ENCODE measurements at regions not wholly inside any gene's neighbourhood (a gene's known extent, or its start where the extent isn't known, plus 50 kb on each side); places are given as distances from the start of the nearest gene placed in this dataset.
"Not testable (repeated sequence)": the region's sequence is repeated elsewhere in the genome, so short reads cannot be mapped to it uniquely, and the experiment has no call there.

- not testable (repeated sequence) for TF ChIP-seq CTCF (conservative IDR thresholded peaks at IDR 0.05); ZFX (IDR thresholded peaks at IDR 0.05)
These were observed 202.8 kb downstream of the EDN1 start for GRCh38 chr6:12492929-12493328.

Data from C4-2B (cell line).